H1 (cell line): ENCODE measurements at regions not wholly inside any gene's neighbourhood (a gene's known extent, or its start where the extent isn't known, plus 50 kb on each side); places are given as distances from the start of the nearest gene placed in this dataset.

Source experiments
- ASH2L ChIP-seq: fragments of 200-600, 300-600 bp; sonication (generic); IDR thresholded peaks from one replicate; pipeline ENCODE4 v1.7.1; 2017; ENCODE audit warnings: low read length
- CHD2 ChIP-seq: IDR thresholded peaks from 2 replicates; pipeline ENCODE4 v1.6.1; 2012; ENCODE audit warnings: low read length, improper control_type of control experiment
- CTCF ChIP-seq, 3 experiments: IDR thresholded peaks; 1 replicate in 2 of 3; 2 replicates in 1 of 3; pipeline versions ENCODE4 v1.5.1 to v1.6.1; 2011; ENCODE audit warnings: low read length in 3 of 3, mild to moderate bottlenecking in 3 of 3, inconsistent platforms in 2 of 3, low read depth in 1 of 3, moderate library complexity in 1 of 3; ENCODE audit not compliant: insufficient read depth in 1 of 3; ENCODE audit errors: control extremely low read depth in 1 of 3
- GABPA ChIP-seq: IDR thresholded peaks from 2 replicates; pipeline ENCODE4 v1.6.1; 2011; ENCODE audit warnings: mild to moderate bottlenecking, low read length, moderate library complexity, borderline replicate concordance; ENCODE audit not compliant: insufficient read depth
- GTF2F1 ChIP-seq: IDR thresholded peaks from 2 replicates; pipeline ENCODE4 v1.6.1; 2012; ENCODE audit warnings: low read depth, low read length, improper control_type of control experiment, borderline replicate concordance
- MAFK ChIP-seq: IDR thresholded peaks from 2 replicates; pipeline ENCODE4 v1.6.1; 2012; ENCODE audit warnings: low read depth, mild to moderate bottlenecking, improper control_type of control experiment, low read length
- POLR2A ChIP-seq, 2 experiments: IDR thresholded peaks; 1 replicate in 1 of 2; 2 replicates in 1 of 2; pipeline ENCODE4 v1.6.1; 2011; ENCODE audit warnings: low read depth in 2 of 2, low read length in 2 of 2, mild to moderate bottlenecking in 2 of 2; ENCODE audit errors: control extremely low read depth in 1 of 2
- SIN3A ChIP-seq, 2 experiments: IDR thresholded peaks in 1 of 2; conservative IDR thresholded peaks in 1 of 2; 2 replicates each; pipeline ENCODE4 v1.6.1; 2011 to 2012; ENCODE audit warnings: low read length in 2 of 2, improper control_type of control experiment in 1 of 2, low read depth in 1 of 2, mild to moderate bottlenecking in 1 of 2
- TAF1 ChIP-seq: IDR thresholded peaks from 2 replicates; pipeline ENCODE4 v1.6.1; 2011; ENCODE audit warnings: mild to moderate bottlenecking, low read depth, low read length
- YY1 ChIP-seq: IDR thresholded peaks from 2 replicates; pipeline ENCODE4 v1.6.1; 2011; ENCODE audit warnings: low read depth, mild to moderate bottlenecking, low read length
- ZNF274 ChIP-seq: IDR thresholded peaks from 2 replicates; pipeline ENCODE4 v1.7.0; 2012; ENCODE audit warnings: low read length, borderline replicate concordance; ENCODE audit errors: extremely low read depth

GRCh38 chr1:103266036-103266435 lies 157.7 kb upstream of the COL11A1 start:
- TF ChIP-seq TAF1 (no peak), CTCF (IDR thresholded peaks at IDR 0.05; ENCODE audit: control extremely low read depth in 1 of 3, insufficient read depth in 1 of 3, low read depth in 1 of 3, low read length in 3 of 3) (no peak), GTF2F1 (no peak), POLR2A (IDR thresholded peaks at IDR 0.05; ENCODE audit: control extremely low read depth in 1 of 2, low read depth in 2 of 2, low read length in 2 of 2) (no peak), GABPA (no peak), ASH2L (no peak), CHD2 (no peak), YY1 (no peak), MAFK (no peak), SIN3A (conservative IDR thresholded peaks at IDR 0.05 in 1 of 2, IDR thresholded peaks at IDR 0.05 in 1 of 2; ENCODE audit: low read depth in 1 of 2, low read length in 2 of 2) (no peak), ZNF274 (no peak)
